Spinal cord (tissue), 9 donors: ENCODE measurements at regions not wholly inside any gene's neighbourhood (a gene's known extent, or its start where the extent isn't known, plus 50 kb on each side); places are given as distances from the start of the nearest gene placed in this dataset.

Experiments
- DNase-seq, 6 donors: peaks; one replicate each; pipeline versions ENCODE4 v3.0.0 to v3.0.0-alpha.2; 2013 to 2015; ENCODE audit warnings: low spot score in 6 of 6, low read depth in 4 of 6
- H3K27ac ChIP-seq: one replicate; pipeline ENCODE4 v1.5.1; 2013; ENCODE audit warnings: low read depth, low read length, control low read depth
- H3K27me3 ChIP-seq: one replicate; pipeline ENCODE4 v1.6.1; 2013; ENCODE audit warnings: low read length; ENCODE audit not compliant: control insufficient read depth, insufficient read depth
- H3K36me3 ChIP-seq: one replicate; pipeline ENCODE4 v1.6.1; 2013; ENCODE audit warnings: low read length; ENCODE audit not compliant: control insufficient read depth, insufficient read depth
- H3K4me1 ChIP-seq: one replicate; pipeline ENCODE4 v1.6.1; 2013; ENCODE audit warnings: low read length; ENCODE audit not compliant: control insufficient read depth, insufficient read depth
- H3K4me3 ChIP-seq: one replicate; pipeline ENCODE4 v1.5.1; 2013; ENCODE audit warnings: low read depth, low read length, control low read depth
- H3K9me3 ChIP-seq: one replicate; pipeline ENCODE4 v1.6.1; 2013; ENCODE audit warnings: low read length; ENCODE audit not compliant: control insufficient read depth, insufficient read depth
- WGBS: methylation state at CpG from one replicate; pipeline ENCODE4 v1.1.5; 2013; ENCODE audit warnings: missing lambda C conversion rate; ENCODE audit not compliant: insufficient coverage; 5-methylcytosine and 5-hydroxymethylcytosine counted together
- donor health status: healthy.

- Histone ChIP-seq H3K4me1 (no peaks in the 10 kb centered on the region), H3K36me3 (no peaks in the 10 kb centered on the region), H3K4me3 (no peak overlapping the region), H3K27me3 (no peaks in the 10 kb centered on the region), H3K27ac (no peak overlapping the region), H3K9me3 (no peaks in the 10 kb centered on the region)
- DNase-seq, result no peak
- WGBS, result no CpG with 5 or more reads among the region's 1 CpG
Measured at GRCh38 chr6:103699769-103700168, 1160.0 kb downstream of the HACE1 start.

GRCh38 chr6:103687430-103687829, 1172.3 kb downstream of the HACE1 start:
- DNase-seq, result no peak
- Histone ChIP-seq H3K36me3 (no peaks in the 10 kb centered on the region), H3K4me3 (no peak overlapping the region), H3K9me3 (no peaks in the 10 kb centered on the region), H3K27ac (no peak overlapping the region), H3K4me1 (no peaks in the 10 kb centered on the region), H3K27me3 (no peaks in the 10 kb centered on the region)
- WGBS, result no CpG with 5 or more reads among the region's 2 CpGs

GRCh38 chr6:103680116-103680515, 1179.6 kb downstream of the HACE1 start:
- Histone ChIP-seq H3K36me3 (no peaks in the 10 kb centered on the region), H3K27ac (no peak overlapping the region), H3K4me1 (no peaks in the 10 kb centered on the region), H3K4me3 (no peak overlapping the region), H3K27me3 (no peaks in the 10 kb centered on the region), H3K9me3 (peaks cover 4% of the 10 kb centered on the region)
- no peak for DNase-seq
- 100% methylated on average over 1 of the region's 1 CpG for WGBS

DNA sequence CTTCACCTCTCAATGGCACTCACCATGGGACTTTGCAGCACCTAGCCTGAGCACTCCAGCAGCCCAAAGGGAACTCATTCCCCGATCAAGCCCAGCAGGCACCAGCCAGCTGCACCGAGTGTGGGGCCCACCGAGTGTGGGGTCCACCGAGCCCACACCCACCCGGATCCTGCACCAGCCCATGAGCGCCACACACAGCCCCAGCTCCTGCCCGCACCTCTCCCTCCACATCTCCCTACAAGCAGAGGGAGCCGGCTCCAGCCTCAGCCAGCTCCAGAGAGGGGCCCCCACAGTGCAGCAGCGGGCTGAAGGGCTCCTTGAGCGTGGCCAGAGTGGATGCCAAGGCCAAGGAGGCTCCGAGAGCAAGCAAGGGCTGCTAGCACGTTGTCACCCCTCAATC, 1182.4 kb downstream of the HACE1 start:
- WGBS, result 95% methylated on average over 12 of the region's 12 CpGs
- Histone ChIP-seq H3K36me3 (no peaks in the 10 kb centered on the region), H3K9me3 (peaks cover 4% of the 10 kb centered on the region), H3K27me3 (no peaks in the 10 kb centered on the region), H3K4me1 (no peaks in the 10 kb centered on the region), H3K27ac (no peak overlapping the region), H3K4me3 (no peak overlapping the region)
- DNase-seq, result no peak

DNA sequence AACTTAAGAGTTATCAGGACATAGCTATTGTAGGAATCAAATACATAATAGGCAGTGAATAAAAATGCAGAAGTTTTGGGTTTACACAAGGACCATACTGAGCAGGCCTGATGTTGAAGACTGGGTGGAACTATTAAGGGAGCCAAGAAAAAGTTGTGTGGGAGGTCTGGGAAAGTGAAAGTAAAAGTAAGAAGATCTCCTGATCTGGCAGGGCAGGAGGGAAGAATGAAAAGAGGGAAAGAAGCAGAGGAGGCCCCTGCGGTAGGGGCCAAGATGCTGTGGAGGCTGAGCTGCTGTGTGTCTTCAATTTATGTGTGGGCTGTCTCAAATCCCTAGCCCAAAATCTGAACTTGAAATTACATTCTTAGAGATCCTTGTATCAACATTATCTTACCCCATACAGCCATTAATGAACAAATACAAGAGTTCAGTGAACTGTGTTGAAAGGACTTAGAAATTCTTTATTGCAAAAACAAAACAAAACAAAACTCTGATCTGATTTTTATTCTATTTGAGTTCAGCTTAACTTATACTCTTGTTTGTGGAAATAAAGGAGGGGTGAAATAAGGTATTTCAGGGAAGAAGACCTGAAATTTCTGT, 1183.8 kb downstream of the HACE1 start:
- Histone ChIP-seq H3K9me3 (peaks cover 4% of the 10 kb centered on the region), H3K27me3 (no peaks in the 10 kb centered on the region), H3K4me1 (no peaks in the 10 kb centered on the region), H3K4me3 (no peak overlapping the region), H3K27ac (no peak overlapping the region), H3K36me3 (no peaks in the 10 kb centered on the region)
- no CpG with 5 or more reads among the region's 1 CpG for WGBS
- peak in 1 of 6 donors; percentile 24 for DNase-seq

- no peak overlapping the region for H3K27ac ChIP-seq
- H3K27me3 ChIP-seq, result no peaks in the 10 kb centered on the region
- H3K4me1 ChIP-seq, result no peaks in the 10 kb centered on the region
- no peak for DNase-seq
- peaks cover 4% of the 10 kb centered on the region for H3K9me3 ChIP-seq
- no peak overlapping the region for H3K4me3 ChIP-seq
- H3K36me3 ChIP-seq, result no peaks in the 10 kb centered on the region
Measured at GRCh38 chr6:103674790-103675189, 1184.9 kb downstream of the HACE1 start.

GRCh38 chr6:103672169-103672568, 1187.5 kb downstream of the HACE1 start:
- DNase-seq, result no peak
- WGBS, result no CpG with 5 or more reads among the region's 1 CpG
- H3K27me3 ChIP-seq, result no peaks in the 10 kb centered on the region
- H3K36me3 ChIP-seq, result no peaks in the 10 kb centered on the region
- H3K4me3 ChIP-seq, result no peak overlapping the region
- no peaks in the 10 kb centered on the region for H3K4me1 ChIP-seq
- H3K27ac ChIP-seq, result no peak overlapping the region
- H3K9me3 ChIP-seq, result no peaks in the 10 kb centered on the region

GRCh38 chr6:103629613-103630012, 1230.1 kb downstream of the HACE1 start:
- Histone ChIP-seq H3K36me3 (no peaks in the 10 kb centered on the region), H3K4me3 (no peak overlapping the region), H3K9me3 (no peaks in the 10 kb centered on the region), H3K27ac (no peak overlapping the region), H3K27me3 (no peaks in the 10 kb centered on the region), H3K4me1 (no peaks in the 10 kb centered on the region)
- DNase-seq, result peak in 1 of 6 donors; percentile 2
- no CpG with 5 or more reads among the region's 1 CpG for WGBS

GRCh38 chr6:103617642-103618041, 1242.1 kb downstream of the HACE1 start:
- H3K9me3 ChIP-seq, result peaks cover 1% of the 10 kb centered on the region
- WGBS, result no CpG with 5 or more reads among the region's 1 CpG
- no peaks in the 10 kb centered on the region for H3K4me1 ChIP-seq
- no peak overlapping the region for H3K27ac ChIP-seq
- DNase-seq, result no peak
- H3K4me3 ChIP-seq, result no peak overlapping the region
- H3K27me3 ChIP-seq, result no peaks in the 10 kb centered on the region
- H3K36me3 ChIP-seq, result no peaks in the 10 kb centered on the region

DNA sequence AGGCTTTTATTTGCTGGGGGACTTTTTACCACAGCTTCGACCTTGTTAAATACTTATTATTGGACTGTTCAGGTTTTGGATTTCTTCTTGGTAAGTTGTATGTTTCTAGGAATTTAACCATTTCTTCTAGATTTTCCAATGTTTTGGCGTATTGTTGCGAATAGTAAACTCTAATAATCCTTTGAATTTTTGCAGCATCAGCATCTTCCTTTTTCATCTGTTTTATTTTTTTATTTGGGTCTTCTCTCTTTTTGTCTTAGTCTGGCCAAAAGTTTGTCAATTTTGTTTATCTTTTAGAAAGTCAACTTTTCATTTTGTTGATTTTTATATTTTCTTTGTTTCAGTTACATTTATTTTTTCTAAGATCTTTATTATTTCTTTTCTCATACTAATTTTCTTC, 1272.0 kb downstream of the HACE1 start:
- no peak for DNase-seq

More for the DNA sequence above, 1272.0 kb downstream of the HACE1 start:
- Histone ChIP-seq H3K27ac (no peak overlapping the region), H3K27me3 (no peaks in the 10 kb centered on the region), H3K36me3 (no peaks in the 10 kb centered on the region), H3K4me1 (no peaks in the 10 kb centered on the region), H3K4me3 (no peak overlapping the region), H3K9me3 (no peaks in the 10 kb centered on the region)
- no CpG with 5 or more reads among the region's 3 CpGs for WGBS
